Small intestine (tissue), 7 donors: ENCODE measurements at regions not wholly inside any gene's neighbourhood (a gene's known extent, or its start where the extent isn't known, plus 50 kb on each side); places are given as distances from the start of the nearest gene placed in this dataset.
A peak's percentile ranks its signal among the peaks of the same experiment; 100 is the strongest.

Experiments used
- DNase-seq, 2 donors: peaks; one replicate each; pipeline versions ENCODE4 v3.0.0 to v3.0.0-alpha.2; 2013
- FAIRE-seq: peaks from 2 replicates; lab custom pipeline; 2012; peaks lifted over from hg19 to GRCh38; lab: Jason Lieb, UNC
- H3K27ac ChIP-seq, 3 donors: one replicate each; pipeline ENCODE4 v1.5.1; 2013; ENCODE audit warnings: low read length in 2 of 3, mild to moderate bottlenecking in 2 of 3, control low read depth in 1 of 3, inconsistent platforms in 1 of 3, low read depth in 1 of 3, moderate library complexity in 1 of 3
- H3K27me3 ChIP-seq, 3 donors: one replicate each; pipeline ENCODE4 v1.6.1; 2013; ENCODE audit warnings: low read length in 3 of 3, inconsistent platforms in 1 of 3; ENCODE audit not compliant: control insufficient read depth in 3 of 3, insufficient read depth in 3 of 3
- H3K36me3 ChIP-seq, 3 donors: one replicate each; pipeline ENCODE4 v1.6.1; 2013; ENCODE audit warnings: low read length in 3 of 3, inconsistent platforms in 1 of 3, low read depth in 1 of 3, mild to moderate bottlenecking in 1 of 3, moderate library complexity in 1 of 3; ENCODE audit not compliant: control insufficient read depth in 3 of 3, insufficient read depth in 2 of 3
- H3K4me1 ChIP-seq, 3 donors: one replicate each; pipeline ENCODE4 v1.6.1; 2013; ENCODE audit warnings: low read length in 2 of 3, inconsistent platforms in 1 of 3, low read depth in 1 of 3, mild to moderate bottlenecking in 1 of 3, moderate library complexity in 1 of 3; ENCODE audit not compliant: control insufficient read depth in 3 of 3, insufficient read depth in 2 of 3
- H3K4me3 ChIP-seq, 3 donors: one replicate each; pipeline ENCODE4 v1.5.1; 2013; ENCODE audit warnings: low read length in 3 of 3, control low read depth in 1 of 3, inconsistent platforms in 1 of 3, low read depth in 1 of 3, mild to moderate bottlenecking in 1 of 3, moderate library complexity in 1 of 3
- H3K9me3 ChIP-seq, 2 donors: one replicate each; pipeline ENCODE4 v1.6.1; 2013; ENCODE audit warnings: low read depth in 1 of 2, low read length in 1 of 2; ENCODE audit not compliant: control insufficient read depth in 2 of 2, insufficient read depth in 1 of 2
- whole genome bisulfite sequencing, 3 donors: extraction: QIAGEN DNeasy Blood & Tissue Kit; methylation state at CpG; one replicate each; pipeline ENCODE4 v1.1.7; 2013; 5-methylcytosine and 5-hydroxymethylcytosine counted together
- donor health status: healthy with polysubstance abuse.
- donor health status: control.
- donor health status: control.
- donor health status: Bipolar disorder and iron deficiency.
- donor health status: healthy.

GRCh38 chr1:58905628-58906221, 121.9 kb upstream of the JUN start:
- no peaks in the 10 kb centered on the region for H3K36me3 ChIP-seq
- 66 to 74% (median 68%) methylated on average over 3 of the region's 3 CpGs for WGBS, 3 donors
- no peak overlapping the region for H3K27ac ChIP-seq
- H3K9me3 ChIP-seq, result no peaks in the 10 kb centered on the region
- DNase-seq, result no peak
- no peak overlapping the region for H3K4me3 ChIP-seq
- peaks cover 1 to 61% (median 3%) of the 10 kb centered on the region in 3 donors for H3K4me1 ChIP-seq
- no peak for FAIRE-seq
- no peaks in the 10 kb centered on the region for H3K27me3 ChIP-seq

- H3K27ac ChIP-seq, result no peak overlapping the region
- no peak for FAIRE-seq
These were observed 123.6 kb upstream of the JUN start for GRCh38 chr1:58907398-58907797.

GRCh38 chr1:58908561-58909560, 125.0 kb upstream of the JUN start:
- Histone ChIP-seq H3K36me3 (no peaks in the 10 kb centered on the region), H3K4me3 (no peak overlapping the region), H3K9me3 (no peaks in the 10 kb centered on the region), H3K27me3 (no peaks in the 10 kb centered on the region), H3K27ac (peak overlapping the region in 1 of 3 donors; percentile 77), H3K4me1 (peaks cover 3 to 62% (median 5%) of the 10 kb centered on the region in 3 donors)
- DNase-seq, result no peak
- 61 to 76% (median 68%) methylated on average over 3 of the region's 3 CpGs for WGBS, 3 donors
- FAIRE-seq, result no peak

More at GRCh38 chr1:58907398-58907797, 123.6 kb upstream of the JUN start:
- Histone ChIP-seq H3K27me3 (no peaks in the 10 kb centered on the region), H3K9me3 (no peaks in the 10 kb centered on the region), H3K4me3 (no peak overlapping the region), H3K4me1 (peaks cover 3 to 63% (median 5%) of the 10 kb centered on the region in 3 donors), H3K36me3 (no peaks in the 10 kb centered on the region)
- 58 to 69% (median 69%) methylated on average over 3 of the region's 3 CpGs for WGBS, 3 donors
- DNase-seq, result no peak

GRCh38 chr1:58909914-58910681, 126.3 kb upstream of the JUN start:
- DNase-seq, result peak; percentile 83 to 94
- FAIRE-seq, result no peak
- Histone ChIP-seq H3K27ac (peak overlapping the region in 2 of 3 donors; percentile 77 to 84), H3K4me1 (peaks cover 3 to 53% (median 5%) of the 10 kb centered on the region in 3 donors), H3K9me3 (peaks cover 0 to 2% of the 10 kb centered on the region in 2 donors), H3K4me3 (no peak overlapping the region), H3K27me3 (no peaks in the 10 kb centered on the region), H3K36me3 (no peaks in the 10 kb centered on the region)
- 23 to 80% (median 53%) methylated on average over 3 of the region's 3 CpGs for WGBS, 3 donors

GRCh38 chr1:58911841-58912499, 128.1 kb upstream of the JUN start:
- H3K27me3 ChIP-seq, result no peaks in the 10 kb centered on the region
- peaks cover 0 to 4% of the 10 kb centered on the region in 2 donors for H3K9me3 ChIP-seq
- DNase-seq (peak; percentile 89 to 97), FAIRE-seq (no peak)
- peak overlapping the region in 2 of 3 donors; percentile 77 to 84 for H3K27ac ChIP-seq
- 41 to 73% (median 60%) methylated on average over 7 of the region's 7 CpGs for WGBS, 3 donors
- H3K4me1 ChIP-seq, result peaks cover 3 to 48% (median 5%) of the 10 kb centered on the region in 3 donors
- H3K36me3 ChIP-seq, result no peaks in the 10 kb centered on the region
- no peak overlapping the region for H3K4me3 ChIP-seq

GRCh38 chr1:58914925-58915324, 131.1 kb upstream of the JUN start:
- H3K4me3 ChIP-seq, result no peak overlapping the region
- H3K27ac ChIP-seq, result no peak overlapping the region
- H3K9me3 ChIP-seq, result peaks cover 0 to 4% of the 10 kb centered on the region in 2 donors
- no peaks in the 10 kb centered on the region for H3K36me3 ChIP-seq
- no peaks in the 10 kb centered on the region for H3K27me3 ChIP-seq
- H3K4me1 ChIP-seq, result peaks cover 3 to 33% (median 5%) of the 10 kb centered on the region in 3 donors
- DNase-seq (no peak), FAIRE-seq (no peak)

- H3K36me3 ChIP-seq, result no peaks in the 10 kb centered on the region
- FAIRE-seq (peak; percentile 94), DNase-seq (no peak)
- H3K4me3 ChIP-seq, result no peak overlapping the region
- H3K27ac ChIP-seq, result no peak overlapping the region
- H3K9me3 ChIP-seq, result peaks cover 0 to 4% of the 10 kb centered on the region in 2 donors
- H3K27me3 ChIP-seq, result no peaks in the 10 kb centered on the region
- 91 to 93% (median 91%) methylated on average over 4 of the region's 4 CpGs for WGBS, 3 donors
- peaks cover 0 to 21% (median 2%) of the 10 kb centered on the region in 3 donors for H3K4me1 ChIP-seq
These were observed 133.6 kb upstream of the JUN start for GRCh38 chr1:58917436-58917835.
